ENCODE measurements at regions not wholly inside any gene's neighbourhood (a gene's known extent, or its start where the extent isn't known, plus 50 kb on each side); places are given as distances from the start of the nearest gene placed in this dataset.

DNA sequence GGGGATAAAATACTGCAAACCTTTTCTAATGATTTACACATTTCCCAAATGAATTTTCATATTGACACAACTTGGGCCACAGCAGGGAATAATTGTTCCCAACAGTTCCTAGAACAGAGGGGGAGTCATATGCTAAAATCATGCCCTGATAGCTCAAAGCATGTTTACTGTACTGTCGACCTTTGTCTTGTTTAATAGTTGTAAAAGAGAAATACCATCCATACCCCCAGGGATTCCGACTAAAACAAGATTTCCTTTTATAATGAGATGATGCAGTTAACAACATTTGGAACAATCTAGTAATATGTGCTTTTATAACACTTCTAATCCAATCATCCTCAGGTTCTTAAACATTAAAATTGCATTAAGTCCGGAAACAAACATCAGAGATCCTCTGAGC lies 759.7 kb downstream of the OLFM4 start:
- intact Hi-C loops (cut with DNase I) = no loop called here
- Histone ChIP-seq H3K4me1 (ENCODE audit: insufficient read depth) (no peaks in the 10 kb centered on the region), H3K27ac (no peak overlapping the region), H3K36me3 (no peaks in the 10 kb centered on the region), H3K27me3 (no peaks in the 10 kb centered on the region), H3K9me3 (no peaks in the 10 kb centered on the region), H3K4me3 (no peak overlapping the region)
- 43 to 60% (median 44%) methylated on average over 3 of the region's 3 CpGs for WGBS, 3 donors
- TF ChIP-seq EP300 (IDR thresholded peaks at IDR 0.05) (no peak), POLR2A (IDR thresholded peaks at IDR 0.05) (no peak)
- TF ChIP-seq, protein P1, sequence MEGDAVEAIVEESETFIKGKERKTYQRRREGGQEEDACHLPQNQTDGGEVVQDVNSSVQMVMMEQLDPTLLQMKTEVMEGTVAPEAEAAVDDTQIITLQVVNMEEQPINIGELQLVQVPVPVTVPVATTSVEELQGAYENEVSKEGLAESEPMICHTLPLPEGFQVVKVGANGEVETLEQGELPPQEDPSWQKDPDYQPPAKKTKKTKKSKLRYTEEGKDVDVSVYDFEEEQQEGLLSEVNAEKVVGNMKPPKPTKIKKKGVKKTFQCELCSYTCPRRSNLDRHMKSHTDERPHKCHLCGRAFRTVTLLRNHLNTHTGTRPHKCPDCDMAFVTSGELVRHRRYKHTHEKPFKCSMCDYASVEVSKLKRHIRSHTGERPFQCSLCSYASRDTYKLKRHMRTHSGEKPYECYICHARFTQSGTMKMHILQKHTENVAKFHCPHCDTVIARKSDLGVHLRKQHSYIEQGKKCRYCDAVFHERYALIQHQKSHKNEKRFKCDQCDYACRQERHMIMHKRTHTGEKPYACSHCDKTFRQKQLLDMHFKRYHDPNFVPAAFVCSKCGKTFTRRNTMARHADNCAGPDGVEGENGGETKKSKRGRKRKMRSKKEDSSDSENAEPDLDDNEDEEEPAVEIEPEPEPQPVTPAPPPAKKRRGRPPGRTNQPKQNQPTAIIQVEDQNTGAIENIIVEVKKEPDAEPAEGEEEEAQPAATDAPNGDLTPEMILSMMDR (IDR thresholded peaks at IDR 0.05) = no peak
- DNase-seq = no peak

DNA sequence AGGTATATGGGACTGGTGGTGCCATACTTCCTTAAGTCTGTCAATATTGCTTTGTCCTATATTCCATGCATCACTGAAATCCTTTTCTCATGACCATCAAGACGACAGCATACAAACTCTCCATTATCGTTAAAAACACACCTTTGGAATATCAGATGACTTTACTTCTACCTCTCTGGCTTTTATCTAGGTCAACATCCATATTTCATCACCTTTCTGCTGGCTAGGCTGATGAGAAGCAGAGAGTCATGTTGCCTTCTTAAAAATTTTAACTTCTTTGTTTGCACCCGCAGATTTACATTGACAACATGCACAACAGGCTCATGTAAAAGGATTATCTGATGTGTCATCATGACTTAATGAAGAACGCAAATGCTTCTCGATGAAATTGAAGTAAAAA lies 771.4 kb downstream of the OLFM4 start:
- DNase-seq = no peak
- H3K9me3 ChIP-seq = no peaks in the 10 kb centered on the region
- H3K4me3 ChIP-seq = no peak overlapping the region
- H3K27ac ChIP-seq = no peak overlapping the region
- no peaks in the 10 kb centered on the region for H3K36me3 ChIP-seq
- TF ChIP-seq EP300 (IDR thresholded peaks at IDR 0.05) (no peak), POLR2A (IDR thresholded peaks at IDR 0.05) (no peak)
- TF ChIP-seq, protein P1 (IDR thresholded peaks at IDR 0.05) = no peak
- no peaks in the 10 kb centered on the region for H3K27me3 ChIP-seq
- WGBS, 3 donors = 78 to 88% (median 79%) methylated on average over 5 of the region's 5 CpGs
- H3K4me1 ChIP-seq (ENCODE audit: insufficient read depth) = no peaks in the 10 kb centered on the region
- intact Hi-C loops (cut with DNase I) = no loop called here

DNA sequence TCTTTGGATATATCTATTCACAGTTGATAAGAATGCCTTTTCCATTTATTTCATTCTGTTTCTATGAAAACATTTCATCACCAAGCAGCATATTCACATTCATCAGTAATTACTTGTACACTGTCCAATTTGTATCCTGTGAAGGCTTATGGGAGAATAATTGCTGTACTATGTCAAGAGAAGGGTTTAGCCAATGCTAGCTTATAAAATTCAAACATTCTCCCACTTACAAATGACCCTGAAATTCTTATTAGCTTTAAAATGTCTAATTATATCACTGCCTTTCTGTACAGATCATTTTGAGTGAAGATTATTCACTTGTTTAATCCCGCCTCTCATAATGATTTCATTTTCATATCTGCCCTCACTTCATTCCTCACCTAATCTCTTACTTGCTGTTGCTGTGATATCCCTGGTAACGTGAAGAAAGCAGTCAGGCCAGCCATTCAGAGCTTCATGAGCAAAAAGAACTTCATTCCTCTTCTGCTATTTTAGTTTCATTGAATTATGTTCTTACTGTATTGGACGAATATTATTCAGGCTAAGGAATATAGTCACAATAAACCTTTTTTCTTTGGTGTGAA lies 778.7 kb downstream of the OLFM4 start:
- no peaks in the 10 kb centered on the region for H3K36me3 ChIP-seq
- H3K9me3 ChIP-seq = no peaks in the 10 kb centered on the region
- H3K27me3 ChIP-seq = no peaks in the 10 kb centered on the region
- H3K4me1 ChIP-seq (ENCODE audit: insufficient read depth) = no peaks in the 10 kb centered on the region
- TF ChIP-seq POLR2A (IDR thresholded peaks at IDR 0.05) (no peak), EP300 (IDR thresholded peaks at IDR 0.05) (no peak)
- TF ChIP-seq, protein P1 (IDR thresholded peaks at IDR 0.05) = no peak
- 9 to 24% (median 12%) methylated on average over 3 of the region's 3 CpGs for WGBS, 3 donors
- intact Hi-C loops (cut with DNase I) = no loop called here
- no peak for DNase-seq
- no peak overlapping the region for H3K27ac ChIP-seq
- no peak overlapping the region for H3K4me3 ChIP-seq

DNA sequence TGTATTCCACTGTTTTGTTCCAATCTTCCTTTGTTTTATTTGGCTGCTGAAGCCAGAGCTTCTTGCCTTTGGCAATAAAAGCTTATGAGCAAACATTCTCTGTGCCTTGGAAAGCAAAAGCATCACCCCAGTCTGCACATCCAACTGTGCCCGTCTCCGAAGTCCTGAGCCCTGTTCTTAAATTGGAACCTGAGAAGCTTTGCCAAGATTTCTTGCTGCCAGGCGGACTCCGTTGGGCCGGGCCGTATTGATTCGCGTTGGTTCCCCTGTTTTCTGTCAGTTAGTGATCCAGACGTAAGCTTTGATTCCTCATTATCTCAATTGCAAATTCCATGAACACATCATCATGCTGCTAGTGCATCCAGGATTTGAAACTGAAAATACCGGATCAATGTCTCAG lies 793.0 kb downstream of the OLFM4 start:
- WGBS, 3 donors = 44 to 66% (median 51%) methylated on average over 10 of the region's 10 CpGs
- no peaks in the 10 kb centered on the region for H3K36me3 ChIP-seq
- H3K9me3 ChIP-seq = no peaks in the 10 kb centered on the region
- DNase-seq = no peak
- H3K4me3 ChIP-seq = no peak overlapping the region
- intact Hi-C loops (cut with DNase I) = no loop called here
- no peaks in the 10 kb centered on the region for H3K27me3 ChIP-seq
- H3K27ac ChIP-seq = no peak overlapping the region
- H3K4me1 ChIP-seq (ENCODE audit: insufficient read depth) = no peaks in the 10 kb centered on the region
- no peak for TF ChIP-seq EP300 (IDR thresholded peaks at IDR 0.05)
- TF ChIP-seq, protein P1 (IDR thresholded peaks at IDR 0.05) = no peak
- no peak for TF ChIP-seq POLR2A (IDR thresholded peaks at IDR 0.05)

Data from ovary (tissue), 7 donors.